H1 (cell line): ENCODE measurements at regions not wholly inside any gene's neighbourhood (a gene's known extent, or its start where the extent isn't known, plus 50 kb on each side); places are given as distances from the start of the nearest gene placed in this dataset.

ENCODE experiments used
- CTCF ChIA-PET: fragments of 300-600 bp; sonication (Branson Sonifier 250); formaldehyde crosslinking; loops from one replicate; lab custom pipeline; 2021; ENCODE audit not compliant: partially characterized antibody; lab: Charles Lee
- POLR2A ChIA-PET: fragments of 300-600 bp; sonication (Branson Sonifier 250); formaldehyde crosslinking; loops from one replicate; lab custom pipeline; 2021; ENCODE audit warnings: inconsistent platforms; ENCODE audit not compliant: partially characterized antibody; lab: Charles Lee
- DNase-seq, 2 experiments: peaks; one replicate each; pipeline versions ENCODE4 v3.0.0 to v3.0.0-alpha.2; 2010 to 2022; ENCODE audit warnings: low spot score in 2 of 2, low read depth in 1 of 2, mixed read lengths in 1 of 2
- FAIRE-seq: peaks from 2 replicates; lab custom pipeline; 2011; peaks lifted over from hg19 to GRCh38; lab: Jason Lieb, UNC
- H2AFZ ChIP-seq: 2 replicates; pipeline ENCODE4 v1.8.1; 2012; ENCODE audit warnings: low read length, inconsistent platforms
- H2AK5ac ChIP-seq: 2 replicates; pipeline ENCODE4 v1.6.1; 2013; ENCODE audit warnings: low read depth, low read length
- H2BK120ac ChIP-seq: replicated peaks from 2 replicates; pipeline ENCODE3; 2013; ENCODE audit warnings: low read depth, low read length, inconsistent platforms
- H2BK12ac ChIP-seq: 2 replicates; pipeline ENCODE4 v1.6.1; 2013; ENCODE audit warnings: low read depth, low read length
- H2BK15ac ChIP-seq: 2 replicates; pipeline ENCODE4 v1.6.1; 2013; ENCODE audit warnings: low read length
- H2BK20ac ChIP-seq: 2 replicates; pipeline ENCODE4 v1.6.1; 2013; ENCODE audit warnings: low read length
- H2BK5ac ChIP-seq: 2 replicates; pipeline ENCODE4 v1.6.1; 2013; ENCODE audit warnings: low read depth, low read length
- H3K14ac ChIP-seq: 2 replicates; pipeline ENCODE4 v1.6.1; 2013; ENCODE audit warnings: inconsistent platforms; ENCODE audit not compliant: insufficient read length
- H3K18ac ChIP-seq: 2 replicates; pipeline ENCODE4 v1.6.1; 2013; ENCODE audit warnings: low read length; ENCODE audit errors: extremely low read depth
- H3K23ac ChIP-seq: 2 replicates; pipeline ENCODE4 v1.6.1; 2013; ENCODE audit warnings: inconsistent platforms; ENCODE audit not compliant: insufficient read length
- H3K23me2 ChIP-seq: 2 replicates; pipeline ENCODE4 v1.6.1; 2013; ENCODE audit warnings: low read depth, low read length
- H3K27ac ChIP-seq: 2 replicates; pipeline ENCODE4 v1.6.1; 2011; ENCODE audit warnings: low read depth, low read length, inconsistent platforms
- H3K27me3 ChIP-seq, 4 experiments: replicated peaks in 1 of 4; 1 replicate in 1 of 4; 2 replicates in 3 of 4; pipeline versions ENCODE4 v1.6.1 to v1.8.1; 2011 to 2013; ENCODE audit warnings: low read length in 3 of 4, mild to moderate bottlenecking in 3 of 4, inconsistent platforms in 2 of 4, mixed read lengths in 2 of 4, moderate library complexity in 1 of 4; ENCODE audit not compliant: control insufficient read depth in 3 of 4, insufficient read depth in 3 of 4; ENCODE audit errors: extremely low read depth in 1 of 4
- H3K36me3 ChIP-seq, 4 experiments: 2 replicates each; pipeline versions ENCODE4 v1.6.1 to v1.8.1; 2011 to 2013; ENCODE audit warnings: mild to moderate bottlenecking in 4 of 4, low read length in 3 of 4, moderate library complexity in 2 of 4, control low read depth in 1 of 4, inconsistent platforms in 1 of 4; ENCODE audit not compliant: insufficient read depth in 4 of 4, control insufficient read depth in 2 of 4
- H3K4ac ChIP-seq: replicated peaks from 2 replicates; pipeline ENCODE3; 2013; ENCODE audit warnings: low read length, low read depth, mixed read lengths, inconsistent platforms; ENCODE audit not compliant: insufficient read length
- H3K4me1 ChIP-seq, 4 experiments: replicated peaks in 1 of 4; 1 replicate in 1 of 4; 2 replicates in 3 of 4; pipeline versions ENCODE4 v1.6.1 to v1.8.1; 2011 to 2013; ENCODE audit warnings: low read length in 3 of 4, inconsistent platforms in 2 of 4, mixed read lengths in 1 of 4; ENCODE audit not compliant: insufficient read depth in 4 of 4, control insufficient read depth in 3 of 4
- H3K4me2 ChIP-seq, 2 experiments: 2 replicates each; pipeline versions ENCODE4 v1.6.1 to v1.8.1; 2011 to 2013; ENCODE audit warnings: low read depth in 2 of 2, low read length in 2 of 2, control low read depth in 1 of 2, inconsistent platforms in 1 of 2, mild to moderate bottlenecking in 1 of 2; ENCODE audit not compliant: insufficient read depth in 1 of 2
- H3K4me3 ChIP-seq, 4 experiments: fragments of 200-600, 300-600 bp in 1 of 4; sonication (generic), shearing (Covaris generic), sonication (Bioruptor Twin) in 1 of 4; 2 replicates each; pipeline versions ENCODE4 v1.5.1 to v1.8.1; 2011 to 2016; ENCODE audit warnings: low read length in 4 of 4, low read depth in 3 of 4, control low read depth in 2 of 4, inconsistent platforms in 2 of 4, mild to moderate bottlenecking in 2 of 4, mixed read lengths in 1 of 4, moderate library complexity in 1 of 4; ENCODE audit not compliant: insufficient read depth in 2 of 4; ENCODE audit errors: extremely low read depth in 1 of 4
- H3K56ac ChIP-seq: replicated peaks from 2 replicates; pipeline ENCODE3; 2013; ENCODE audit warnings: low read depth, mild to moderate bottlenecking, mixed read lengths, low read length, inconsistent platforms; ENCODE audit not compliant: insufficient read length
- H3K79me1 ChIP-seq: 2 replicates; pipeline ENCODE4 v1.6.1; 2013; ENCODE audit warnings: low read depth, low read length, control low read depth
- H3K79me2 ChIP-seq, 2 experiments: 2 replicates each; pipeline versions ENCODE4 v1.6.1 to v1.8.1; 2012 to 2013; ENCODE audit warnings: low read length in 2 of 2, mild to moderate bottlenecking in 2 of 2, inconsistent platforms in 1 of 2; ENCODE audit not compliant: insufficient read depth in 2 of 2, control insufficient read depth in 1 of 2
- H3K9ac ChIP-seq, 4 experiments: replicated peaks in 1 of 4; 1 replicate in 1 of 4; 2 replicates in 3 of 4; pipeline versions ENCODE4 v1.6.1 to v1.8.1; 2011 to 2013; ENCODE audit warnings: low read depth in 3 of 4, low read length in 3 of 4, control low read depth in 2 of 4, mild to moderate bottlenecking in 2 of 4, moderate library complexity in 2 of 4, inconsistent platforms in 1 of 4; ENCODE audit errors: extremely low read depth in 1 of 4
- H3K9me3 ChIP-seq, 2 experiments: 2 replicates each; pipeline versions ENCODE4 v1.6.1 to v1.8.1; 2012 to 2013; ENCODE audit warnings: mild to moderate bottlenecking in 2 of 2, moderate library complexity in 2 of 2, control low read depth in 1 of 2, inconsistent platforms in 1 of 2, low read depth in 1 of 2, low read length in 1 of 2, mixed read lengths in 1 of 2; ENCODE audit not compliant: insufficient read depth in 2 of 2
- H4K20me1 ChIP-seq, 2 experiments: replicated peaks in 1 of 2; 2 replicates each; pipeline versions ENCODE3 to v1.8.1; 2011 to 2013; ENCODE audit warnings: inconsistent platforms in 2 of 2, low read length in 2 of 2, mild to moderate bottlenecking in 1 of 2; ENCODE audit not compliant: insufficient read depth in 2 of 2, control insufficient read depth in 1 of 2
- H4K5ac ChIP-seq: 2 replicates; pipeline ENCODE4 v1.6.1; 2013; ENCODE audit warnings: low read length, low read depth, mixed read lengths, inconsistent platforms; ENCODE audit not compliant: insufficient read length
- H4K8ac ChIP-seq: 2 replicates; pipeline ENCODE4 v1.8.0; 2013; ENCODE audit warnings: mild to moderate bottlenecking, moderate library complexity, low read length, inconsistent platforms; ENCODE audit not compliant: insufficient read depth; ENCODE audit errors: extremely low read depth
- H4K91ac ChIP-seq: replicated peaks from 2 replicates; pipeline ENCODE3; 2013; ENCODE audit warnings: low read length, mixed read lengths, inconsistent platforms; ENCODE audit not compliant: insufficient read length
- GTF2F1 ChIP-seq: IDR thresholded peaks from 2 replicates; pipeline ENCODE4 v1.6.1; 2012; ENCODE audit warnings: low read depth, low read length, improper control_type of control experiment, borderline replicate concordance
- YY1 ChIP-seq: IDR thresholded peaks from 2 replicates; pipeline ENCODE4 v1.6.1; 2011; ENCODE audit warnings: low read depth, mild to moderate bottlenecking, low read length
- WGBS, 2 experiments: shearing (Covaris generic) in 1 of 2; methylation state at CpG; one replicate each; pipeline versions ENCODE4 v1.1.6 to v1.1.7; 2013 to 2015; ENCODE audit warnings: low lambda C conversion rate in 2 of 2, mixed read lengths in 2 of 2, inconsistent platforms in 1 of 2, low coverage in 1 of 2, missing lambda C conversion rate in 1 of 2; ENCODE audit not compliant: insufficient replicate concordance in 2 of 2, insufficient coverage in 1 of 2, insufficient read length in 1 of 2; ENCODE audit errors: extremely low coverage in 1 of 2, missing lambda C conversion rate in 1 of 2; 5-methylcytosine and 5-hydroxymethylcytosine counted together

DNA sequence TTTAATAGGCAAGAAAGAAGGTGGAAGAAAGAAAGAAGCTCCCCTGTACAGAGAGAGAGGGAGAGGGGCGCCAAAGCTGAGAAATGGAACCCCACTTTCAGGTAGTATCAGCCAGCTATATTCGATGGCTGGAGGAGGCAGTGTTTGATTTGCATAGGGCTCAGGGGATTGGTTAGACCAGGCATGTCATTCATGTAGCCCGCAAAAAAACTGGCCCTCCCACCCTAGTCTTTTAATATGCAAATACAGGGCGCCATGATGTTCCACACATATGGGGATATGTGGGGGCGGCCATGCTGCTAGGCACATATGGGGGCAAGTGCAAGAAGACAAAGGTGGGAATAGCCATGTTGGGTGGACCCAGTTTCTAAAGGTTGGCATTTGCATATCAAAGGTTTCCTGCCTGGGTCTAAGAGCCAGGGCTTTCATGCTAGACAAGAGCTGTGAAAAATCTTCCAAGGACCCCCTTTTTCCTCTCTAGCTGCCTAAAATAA is 174.4 kb upstream of the ADRA1B start:
- Histone ChIP-seq H3K14ac (no peak overlapping the region), H3K79me2 (no peaks in the 10 kb centered on the region), H3K18ac (no peak overlapping the region), H2BK5ac (no peak overlapping the region), H3K36me3 (no peaks in the 10 kb centered on the region), H2AFZ (no peak overlapping the region), H4K5ac (no peak overlapping the region), H3K56ac (no peak overlapping the region), H3K79me1 (no peaks in the 10 kb centered on the region), H4K8ac (no peak overlapping the region), H3K9me3 (0 out of 4 replicates have a peak, but pooled peaks cover 0 to 4% of the 10 kb centered on the region in 2 experiments), H4K20me1 (no peaks in the 10 kb centered on the region), H3K27ac (no peak overlapping the region), H2BK12ac (no peak overlapping the region), H2AK5ac (no peak overlapping the region), H3K27me3 (no peaks in the 10 kb centered on the region), H3K4me2 (no peak overlapping the region), H3K23ac (no peak overlapping the region), H4K91ac (no peak overlapping the region), H2BK15ac (no peak overlapping the region), H3K4me1 (no peaks in the 10 kb centered on the region; a peak in 2 of 7 replicates), H3K23me2 (no peaks in the 10 kb centered on the region), H3K4ac (no peak overlapping the region), H2BK20ac (no peak overlapping the region), H3K4me3 (no peak overlapping the region), H2BK120ac (no peak overlapping the region), H3K9ac (no peak overlapping the region)
- CTCF ChIA-PET: interaction anchor here (1.5 kb wide), 1 partner anchor 34 kb away, joined by 4 read pairs; no protein-coding TSS in a partner anchor
- TF ChIP-seq GTF2F1: no peak
- peak; percentile 66; the same call in 1 of the 2 replicates for TF ChIP-seq YY1
- DNase-seq (no peak), FAIRE-seq (no peak)
- POLR2A ChIA-PET: no interaction called here
- WGBS, 2 experiments: 91% methylated on average over 5 of the region's 5 CpGs; no CpG with 5 or more reads in 1 of the 2 experiments
